HEK293 (cell line): ENCODE measurements at regions not wholly inside any gene's neighbourhood (a gene's known extent, or its start where the extent isn't known, plus 50 kb on each side); places are given as distances from the start of the nearest gene placed in this dataset.
A peak's percentile ranks its signal among the peaks of the same experiment; 100 is the strongest.

Source experiments
- CTCF ChIA-PET: fragments of 350-600 bp; formaldehyde crosslinking; extraction: SDS; loops from one replicate; lab custom pipeline; 2021; ENCODE audit warnings: antibody characterized with exemption; lab: Yijun Ruan, JAX
- POLR2A ChIA-PET: fragments of 300-600 bp; formaldehyde crosslinking; extraction: SDS; loops from one replicate; lab custom pipeline; 2020; ENCODE audit warnings: antibody characterized with exemption, inconsistent platforms; lab: Yijun Ruan, JAX
- H3K27ac ChIP-seq: fragments of 200-500 bp; sonication (Bioruptor generic); 2 replicates; pipeline ENCODE4 v1.5.1; 2014; ENCODE audit warnings: low read depth, low read length, control low read depth, inconsistent platforms; ENCODE audit errors: extremely low read depth
- H3K36me3 ChIP-seq, 2 experiments: fragments of 200-500 bp in 1 of 2; sonication (Bioruptor generic) in 1 of 2; 1 replicate in 1 of 2; 2 replicates in 1 of 2; pipeline ENCODE4 v1.5.1; 2014 to 2017; ENCODE audit warnings: inconsistent platforms in 2 of 2, low read length in 2 of 2; ENCODE audit not compliant: control insufficient read depth in 2 of 2, insufficient read depth in 1 of 2
- H3K4me1 ChIP-seq: fragments of 200-500 bp; sonication (Bioruptor generic); 2 replicates; pipeline ENCODE4 v1.5.1; 2014; ENCODE audit warnings: mild to moderate bottlenecking, low read length, inconsistent platforms; ENCODE audit not compliant: control insufficient read depth, insufficient read depth
- H3K4me3 ChIP-seq: 2 replicates; pipeline ENCODE4 v1.5.1; 2011; ENCODE audit warnings: low read depth, mild to moderate bottlenecking, control low read depth, low read length, moderate library complexity
- H3K9me3 ChIP-seq: fragments of 200-500 bp; sonication (Bioruptor generic); 2 replicates; pipeline ENCODE4 v1.5.1; 2014; ENCODE audit warnings: low read depth, low read length, inconsistent platforms; ENCODE audit not compliant: control insufficient read depth, insufficient read depth
- IKZF3 ChIP-seq: fragments of 450-650 bp; IDR thresholded peaks from 2 replicates; pipeline ENCODE4 v1.5.0; 2018; ENCODE audit warnings: missing biosample characterization, mild to moderate bottlenecking, missing genetic modification characterization, moderate library complexity
- SETDB1 ChIP-seq: IDR thresholded peaks from one replicate; pipeline ENCODE4 v1.6.1; 2017; ENCODE audit warnings: mild to moderate bottlenecking, low read length, moderate library complexity, mixed read lengths; ENCODE audit not compliant: insufficient read length
- TCF7L2 ChIP-seq: IDR thresholded peaks from 2 replicates; pipeline ENCODE4 v1.6.1; 2011; ENCODE audit warnings: low read depth, mild to moderate bottlenecking, inconsistent platforms, low read length, moderate library complexity, borderline replicate concordance
- WT1 ChIP-seq: fragments of 450-650 bp; formaldehyde crosslinking; IDR thresholded peaks from 2 replicates; pipeline ENCODE4 v1.5.1; 2016; ENCODE audit warnings: missing biosample characterization, missing genetic modification characterization
- ZBTB17 ChIP-seq: fragments of 450-650 bp; formaldehyde crosslinking; IDR thresholded peaks from 2 replicates; pipeline ENCODE4 v1.5.1; 2016; ENCODE audit warnings: missing biosample characterization, missing genetic modification characterization
- ZBTB8A ChIP-seq: fragments of 450-650 bp; formaldehyde crosslinking; IDR thresholded peaks from 2 replicates; pipeline ENCODE4 v1.5.1; 2016; ENCODE audit warnings: missing biosample characterization, missing genetic modification characterization
- ZNF121 ChIP-seq: fragments of 450-650 bp; formaldehyde crosslinking; IDR thresholded peaks from 2 replicates; pipeline ENCODE4 v1.5.1; 2016; ENCODE audit warnings: missing biosample characterization, missing genetic modification characterization
- ZNF138 ChIP-seq: fragments of 450-650 bp; formaldehyde crosslinking; IDR thresholded peaks from 2 replicates; pipeline ENCODE4 v1.5.1; 2016; ENCODE audit warnings: missing biosample characterization, missing genetic modification characterization, borderline replicate concordance
- ZNF174 ChIP-seq: fragments of 450-650 bp; formaldehyde crosslinking; IDR thresholded peaks from 2 replicates; pipeline ENCODE4 v1.5.0; 2017; ENCODE audit warnings: missing biosample characterization, mild to moderate bottlenecking, missing genetic modification characterization
- ZNF221 ChIP-seq: fragments of 450-650 bp; formaldehyde crosslinking; IDR thresholded peaks from 2 replicates; pipeline ENCODE4 v1.5.1; 2017; ENCODE audit warnings: missing biosample characterization, missing genetic modification characterization, borderline replicate concordance
- ZNF24 ChIP-seq: fragments of 450-650 bp; formaldehyde crosslinking; IDR thresholded peaks from 2 replicates; pipeline ENCODE4 v1.5.1; 2016; ENCODE audit warnings: missing biosample characterization, missing genetic modification characterization
- ZNF292 ChIP-seq: fragments of 450-650 bp; formaldehyde crosslinking; IDR thresholded peaks from 2 replicates; pipeline ENCODE4 v1.5.1; 2016; ENCODE audit warnings: low read depth, missing biosample characterization, missing genetic modification characterization, borderline replicate concordance
- ZNF37A ChIP-seq: fragments of 450-650 bp; IDR thresholded peaks from 2 replicates; pipeline ENCODE4 v1.5.1; 2018; ENCODE audit warnings: missing biosample characterization, missing genetic modification characterization
- ZNF423 ChIP-seq: fragments of 450-650 bp; formaldehyde crosslinking; IDR thresholded peaks from 2 replicates; pipeline ENCODE4 v1.5.1; 2016; ENCODE audit warnings: missing biosample characterization, missing genetic modification characterization
- ZNF544 ChIP-seq: fragments of 450-650 bp; formaldehyde crosslinking; IDR thresholded peaks from 2 replicates; pipeline ENCODE4 v1.5.0; 2017; ENCODE audit warnings: missing biosample characterization, missing genetic modification characterization
- ZNF626 ChIP-seq: fragments of 450-650 bp; sonication (Bioruptor Pico); formaldehyde crosslinking; IDR thresholded peaks from 2 replicates; pipeline ENCODE4 v1.5.1; 2018; ENCODE audit warnings: missing biosample characterization, missing genetic modification characterization, inconsistent platforms
- ZNF792 ChIP-seq: fragments of 450-650 bp; formaldehyde crosslinking; IDR thresholded peaks from 2 replicates; pipeline ENCODE4 v1.5.1; 2016; ENCODE audit warnings: missing biosample characterization, missing genetic modification characterization
- TF ChIP-seq, protein P1 (sequence below): fragments of 450-650 bp; formaldehyde crosslinking; IDR thresholded peaks from 2 replicates; pipeline ENCODE4 v1.5.1; 2016; ENCODE audit warnings: missing biosample characterization, missing genetic modification characterization
- TF ChIP-seq, protein P2 (sequence below): fragments of 450-650 bp; formaldehyde crosslinking; IDR thresholded peaks from 2 replicates; pipeline ENCODE4 v1.5.1; 2016; ENCODE audit warnings: missing biosample characterization, missing genetic modification characterization
- TF ChIP-seq, protein P3 (sequence below): fragments of 450-650 bp; formaldehyde crosslinking; IDR thresholded peaks from 2 replicates; pipeline ENCODE4 v1.5.1; 2016; ENCODE audit warnings: missing biosample characterization, missing genetic modification characterization, borderline replicate concordance
- TF ChIP-seq, protein P4 (sequence below): fragments of 450-650 bp; formaldehyde crosslinking; IDR thresholded peaks from 2 replicates; pipeline ENCODE4 v1.5.1; 2016; ENCODE audit warnings: missing biosample characterization, missing genetic modification characterization
- TF ChIP-seq, protein P5 (sequence below): fragments of 450-650 bp; formaldehyde crosslinking; IDR thresholded peaks from 2 replicates; pipeline ENCODE4 v1.5.1; 2017; ENCODE audit warnings: missing biosample characterization, mild to moderate bottlenecking, missing genetic modification characterization, moderate library complexity

DNA sequence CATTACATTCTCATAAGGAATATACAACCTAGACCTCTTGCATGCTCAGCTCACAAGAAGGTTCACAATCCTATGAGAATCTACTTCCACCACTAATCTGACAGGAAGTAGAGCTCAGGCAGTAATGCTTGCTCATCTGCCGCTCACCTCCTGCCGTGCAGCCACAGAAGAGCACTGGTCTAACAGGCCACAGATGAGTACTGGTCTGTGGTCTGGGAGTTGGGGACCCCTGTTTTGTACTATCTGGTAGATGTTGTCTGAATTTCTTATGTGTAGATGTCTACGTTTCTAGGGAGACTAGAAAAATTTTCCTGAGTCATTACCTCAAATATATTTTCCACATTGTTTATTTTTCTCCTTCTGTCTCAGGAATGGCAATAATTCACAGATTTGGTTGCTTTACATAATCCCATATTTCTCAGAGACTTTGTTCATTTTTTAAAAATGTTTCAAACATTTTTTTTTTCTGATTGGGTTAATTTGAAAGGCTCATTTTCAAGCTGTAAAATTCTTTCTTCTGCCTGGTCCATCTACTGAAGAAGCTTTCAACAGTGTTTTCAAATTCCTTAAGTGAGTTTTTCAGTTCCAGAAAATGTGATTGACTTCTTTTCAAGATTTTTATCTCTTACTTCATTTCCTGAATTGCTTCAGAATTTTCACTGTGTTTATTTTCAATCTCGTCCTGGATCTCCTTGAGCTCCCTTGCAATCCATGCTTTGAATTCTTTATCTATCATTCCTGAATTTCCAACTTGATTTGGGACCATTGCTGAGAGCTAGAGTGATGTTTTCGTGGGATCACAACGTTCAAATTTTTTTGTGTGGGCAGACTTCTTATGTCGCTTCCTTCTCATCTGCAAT is 1322.2 kb downstream of the PCDH9 start:
- Histone ChIP-seq H3K9me3 (no peaks in the 10 kb centered on the region), H3K4me3 (no peak overlapping the region), H3K36me3 (no peaks in the 10 kb centered on the region), H3K27ac (no peak overlapping the region), H3K4me1 (no peaks in the 10 kb centered on the region)
- CTCF ChIA-PET, result no interaction called here
- peak; percentile 67 for TF ChIP-seq SETDB1
- TF ChIP-seq ZNF626 (tag by site-specific recombination), result no peak
- no peak for TF ChIP-seq ZNF792 (tag by site-specific recombination)
- POLR2A ChIA-PET, result no interaction called here

DNA sequence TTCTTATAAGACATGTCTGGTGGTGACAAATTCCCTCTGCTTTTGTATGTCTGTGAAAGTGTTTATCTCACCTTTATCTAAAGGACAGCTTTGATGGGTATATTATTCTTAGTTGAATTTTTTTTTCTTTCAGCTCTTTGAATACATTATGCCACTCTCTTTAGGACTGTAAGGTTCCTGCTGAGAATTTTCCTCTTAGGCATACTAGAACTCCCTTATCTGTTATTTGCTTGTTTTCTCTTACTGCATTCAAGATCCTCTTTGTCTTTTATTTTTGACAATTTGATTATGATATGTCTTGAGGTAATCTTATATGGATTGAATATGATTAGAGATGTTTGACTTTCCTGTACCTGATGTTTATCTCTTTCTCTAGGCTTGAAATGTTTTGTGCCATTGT is 1328.4 kb downstream of the PCDH9 start:
- Histone ChIP-seq H3K4me1 (no peaks in the 10 kb centered on the region), H3K36me3 (no peaks in the 10 kb centered on the region), H3K4me3 (no peak overlapping the region), H3K27ac (no peak overlapping the region), H3K9me3 (no peaks in the 10 kb centered on the region)
- POLR2A ChIA-PET, result no interaction called here
- CTCF ChIA-PET, result no interaction called here
- TF ChIP-seq ZNF138 (tag by site-specific recombination) (no peak), ZBTB17 (tag by site-specific recombination) (no peak), ZNF221 (tag by site-specific recombination) (no peak), IKZF3 (tag by site-specific recombination) (no peak), ZNF24 (tag by site-specific recombination) (no peak), ZNF423 (tag by site-specific recombination) (no peak), ZNF292 (tag by site-specific recombination) (no peak), WT1 (tag by site-specific recombination) (no peak), ZNF121 (tag by site-specific recombination) (no peak), ZNF544 (tag by site-specific recombination) (no peak), ZBTB8A (tag by site-specific recombination) (no peak), ZNF174 (tag by site-specific recombination) (no peak), ZNF37A (tag by site-specific recombination) (no peak), TCF7L2 (no peak)
- TF ChIP-seq, protein P1, sequence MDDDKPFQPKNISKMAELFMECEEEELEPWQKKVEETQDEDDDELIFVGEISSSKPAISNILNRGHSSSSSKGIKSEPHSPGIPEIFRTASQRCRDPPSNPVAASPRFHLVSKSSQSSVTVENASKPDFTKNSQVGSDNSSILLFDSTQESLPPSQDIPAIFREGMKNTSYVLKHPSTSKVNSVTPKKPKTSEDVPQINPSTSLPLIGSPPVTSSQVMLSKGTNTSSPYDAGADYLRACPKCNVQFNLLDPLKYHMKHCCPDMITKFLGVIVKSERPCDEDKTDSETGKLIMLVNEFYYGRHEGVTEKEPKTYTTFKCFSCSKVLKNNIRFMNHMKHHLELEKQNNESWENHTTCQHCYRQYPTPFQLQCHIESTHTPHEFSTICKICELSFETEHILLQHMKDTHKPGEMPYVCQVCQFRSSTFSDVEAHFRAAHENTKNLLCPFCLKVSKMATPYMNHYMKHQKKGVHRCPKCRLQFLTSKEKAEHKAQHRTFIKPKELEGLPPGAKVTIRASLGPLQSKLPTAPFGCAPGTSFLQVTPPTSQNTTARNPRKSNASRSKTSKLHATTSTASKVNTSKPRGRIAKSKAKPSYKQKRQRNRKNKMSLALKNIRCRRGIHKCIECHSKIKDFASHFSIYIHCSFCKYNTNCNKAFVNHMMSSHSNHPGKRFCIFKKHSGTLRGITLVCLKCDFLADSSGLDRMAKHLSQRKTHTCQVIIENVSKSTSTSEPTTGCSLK (tag by site-specific recombination), result no peak
- TF ChIP-seq, protein P2, sequence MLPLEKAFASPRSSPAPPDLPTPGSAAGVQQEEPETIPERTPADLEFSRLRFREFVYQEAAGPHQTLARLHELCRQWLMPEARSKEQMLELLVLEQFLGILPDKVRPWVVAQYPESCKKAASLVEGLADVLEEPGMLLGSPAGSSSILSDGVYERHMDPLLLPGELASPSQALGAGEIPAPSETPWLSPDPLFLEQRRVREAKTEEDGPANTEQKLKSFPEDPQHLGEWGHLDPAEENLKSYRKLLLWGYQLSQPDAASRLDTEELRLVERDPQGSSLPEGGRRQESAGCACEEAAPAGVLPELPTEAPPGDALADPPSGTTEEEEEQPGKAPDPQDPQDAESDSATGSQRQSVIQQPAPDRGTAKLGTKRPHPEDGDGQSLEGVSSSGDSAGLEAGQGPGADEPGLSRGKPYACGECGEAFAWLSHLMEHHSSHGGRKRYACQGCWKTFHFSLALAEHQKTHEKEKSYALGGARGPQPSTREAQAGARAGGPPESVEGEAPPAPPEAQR (tag by site-specific recombination), result no peak
- TF ChIP-seq, protein P3, sequence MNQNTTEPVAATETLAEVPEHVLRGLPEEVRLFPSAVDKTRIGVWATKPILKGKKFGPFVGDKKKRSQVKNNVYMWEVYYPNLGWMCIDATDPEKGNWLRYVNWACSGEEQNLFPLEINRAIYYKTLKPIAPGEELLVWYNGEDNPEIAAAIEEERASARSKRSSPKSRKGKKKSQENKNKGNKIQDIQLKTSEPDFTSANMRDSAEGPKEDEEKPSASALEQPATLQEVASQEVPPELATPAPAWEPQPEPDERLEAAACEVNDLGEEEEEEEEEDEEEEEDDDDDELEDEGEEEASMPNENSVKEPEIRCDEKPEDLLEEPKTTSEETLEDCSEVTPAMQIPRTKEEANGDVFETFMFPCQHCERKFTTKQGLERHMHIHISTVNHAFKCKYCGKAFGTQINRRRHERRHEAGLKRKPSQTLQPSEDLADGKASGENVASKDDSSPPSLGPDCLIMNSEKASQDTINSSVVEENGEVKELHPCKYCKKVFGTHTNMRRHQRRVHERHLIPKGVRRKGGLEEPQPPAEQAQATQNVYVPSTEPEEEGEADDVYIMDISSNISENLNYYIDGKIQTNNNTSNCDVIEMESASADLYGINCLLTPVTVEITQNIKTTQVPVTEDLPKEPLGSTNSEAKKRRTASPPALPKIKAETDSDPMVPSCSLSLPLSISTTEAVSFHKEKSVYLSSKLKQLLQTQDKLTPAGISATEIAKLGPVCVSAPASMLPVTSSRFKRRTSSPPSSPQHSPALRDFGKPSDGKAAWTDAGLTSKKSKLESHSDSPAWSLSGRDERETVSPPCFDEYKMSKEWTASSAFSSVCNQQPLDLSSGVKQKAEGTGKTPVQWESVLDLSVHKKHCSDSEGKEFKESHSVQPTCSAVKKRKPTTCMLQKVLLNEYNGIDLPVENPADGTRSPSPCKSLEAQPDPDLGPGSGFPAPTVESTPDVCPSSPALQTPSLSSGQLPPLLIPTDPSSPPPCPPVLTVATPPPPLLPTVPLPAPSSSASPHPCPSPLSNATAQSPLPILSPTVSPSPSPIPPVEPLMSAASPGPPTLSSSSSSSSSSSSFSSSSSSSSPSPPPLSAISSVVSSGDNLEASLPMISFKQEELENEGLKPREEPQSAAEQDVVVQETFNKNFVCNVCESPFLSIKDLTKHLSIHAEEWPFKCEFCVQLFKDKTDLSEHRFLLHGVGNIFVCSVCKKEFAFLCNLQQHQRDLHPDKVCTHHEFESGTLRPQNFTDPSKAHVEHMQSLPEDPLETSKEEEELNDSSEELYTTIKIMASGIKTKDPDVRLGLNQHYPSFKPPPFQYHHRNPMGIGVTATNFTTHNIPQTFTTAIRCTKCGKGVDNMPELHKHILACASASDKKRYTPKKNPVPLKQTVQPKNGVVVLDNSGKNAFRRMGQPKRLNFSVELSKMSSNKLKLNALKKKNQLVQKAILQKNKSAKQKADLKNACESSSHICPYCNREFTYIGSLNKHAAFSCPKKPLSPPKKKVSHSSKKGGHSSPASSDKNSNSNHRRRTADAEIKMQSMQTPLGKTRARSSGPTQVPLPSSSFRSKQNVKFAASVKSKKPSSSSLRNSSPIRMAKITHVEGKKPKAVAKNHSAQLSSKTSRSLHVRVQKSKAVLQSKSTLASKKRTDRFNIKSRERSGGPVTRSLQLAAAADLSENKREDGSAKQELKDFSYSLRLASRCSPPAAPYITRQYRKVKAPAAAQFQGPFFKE (tag by site-specific recombination), result no peak
- TF ChIP-seq, protein P4, sequence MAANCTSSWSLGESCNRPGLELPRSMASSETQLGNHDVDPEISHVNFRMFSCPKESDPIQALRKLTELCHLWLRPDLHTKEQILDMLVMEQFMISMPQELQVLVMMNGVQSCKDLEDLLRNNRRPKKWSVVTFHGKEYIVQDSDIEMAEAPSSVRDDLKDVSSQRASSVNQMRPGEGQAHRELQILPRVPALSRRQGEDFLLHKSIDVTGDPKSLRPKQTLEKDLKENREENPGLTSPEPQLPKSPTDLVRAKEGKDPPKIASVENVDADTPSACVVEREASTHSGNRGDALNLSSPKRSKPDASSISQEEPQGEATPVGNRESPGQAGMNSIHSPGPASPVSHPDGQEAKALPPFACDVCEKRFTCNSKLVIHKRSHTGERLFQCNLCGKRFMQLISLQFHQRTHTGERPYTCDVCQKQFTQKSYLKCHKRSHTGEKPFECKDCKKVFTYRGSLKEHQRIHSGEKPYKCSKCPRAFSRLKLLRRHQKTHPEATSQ (tag by site-specific recombination), result no peak
- TF ChIP-seq, protein P5, sequence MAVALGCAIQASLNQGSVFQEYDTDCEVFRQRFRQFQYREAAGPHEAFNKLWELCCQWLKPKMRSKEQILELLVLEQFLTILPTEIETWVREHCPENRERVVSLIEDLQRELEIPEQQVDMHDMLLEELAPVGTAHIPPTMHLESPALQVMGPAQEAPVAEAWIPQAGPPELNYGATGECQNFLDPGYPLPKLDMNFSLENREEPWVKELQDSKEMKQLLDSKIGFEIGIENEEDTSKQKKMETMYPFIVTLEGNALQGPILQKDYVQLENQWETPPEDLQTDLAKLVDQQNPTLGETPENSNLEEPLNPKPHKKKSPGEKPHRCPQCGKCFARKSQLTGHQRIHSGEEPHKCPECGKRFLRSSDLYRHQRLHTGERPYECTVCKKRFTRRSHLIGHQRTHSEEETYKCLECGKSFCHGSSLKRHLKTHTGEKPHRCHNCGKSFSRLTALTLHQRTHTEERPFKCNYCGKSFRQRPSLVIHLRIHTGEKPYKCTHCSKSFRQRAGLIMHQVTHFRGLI, result no peak
